HG03558 (cell line): ENCODE measurements at regions not wholly inside any gene's neighbourhood (a gene's known extent, or its start where the extent isn't known, plus 50 kb on each side); places are given as distances from the start of the nearest gene placed in this dataset.

Experiments used
- ATAC-seq: cut with Tn5 transposase; IDR thresholded peaks from one replicate; pipeline ENCODE4 v1.9.1; 2021; ENCODE audit warnings: moderate number of reproducible peaks; ENCODE audit not compliant: unreplicated experiment; ENCODE audit errors: extremely low read depth

GRCh38 chr2:43131051-43131889 lies 95.1 kb downstream of the ZFP36L2 start:
- peak; percentile 31 for ATAC-seq

- no peak for ATAC-seq
Observed at GRCh38 chr2:43130548-43130875, 95.9 kb downstream of the ZFP36L2 start.

DNA sequence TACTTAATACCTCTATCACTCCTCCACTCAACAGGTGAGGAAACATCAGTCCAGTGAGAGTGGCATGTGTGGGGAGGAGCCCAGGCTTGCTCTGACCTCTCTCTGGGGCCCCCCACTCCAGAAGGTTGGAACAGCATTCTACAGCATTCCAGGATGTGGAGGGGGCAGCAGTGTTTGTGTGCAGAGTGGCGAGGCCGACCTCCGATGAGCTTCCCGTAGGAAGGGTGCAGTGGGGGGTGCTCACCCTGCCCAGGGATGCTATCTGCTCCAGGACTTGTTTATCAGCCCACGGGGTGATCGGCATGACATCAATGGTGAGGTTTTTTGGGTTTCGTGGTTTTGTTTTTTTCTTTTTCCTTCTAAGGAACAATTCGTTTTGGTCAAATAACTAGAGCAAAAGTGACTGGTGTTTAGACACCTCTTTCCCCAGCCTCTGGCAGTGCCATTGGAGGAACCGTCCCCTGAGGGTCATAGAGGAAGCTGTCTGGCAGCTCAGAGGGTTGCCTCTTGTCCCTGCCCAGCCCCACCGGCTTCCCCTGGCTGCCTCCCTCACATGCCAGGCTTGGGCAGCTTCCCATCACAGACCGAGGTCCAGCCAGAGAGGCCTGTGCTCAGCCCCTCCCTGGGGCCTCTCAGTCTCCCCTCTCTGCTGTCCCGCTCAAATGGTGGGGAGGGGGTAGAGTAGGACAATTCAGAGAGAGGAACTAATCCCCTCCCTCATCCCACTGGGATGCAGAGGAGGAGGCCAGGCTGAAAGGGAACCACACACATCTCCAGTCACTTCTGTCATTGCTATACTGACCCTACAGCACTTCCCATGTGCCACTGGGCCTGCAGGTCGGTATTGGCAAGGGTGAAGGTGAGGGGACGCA lies 96.5 kb downstream of the ZFP36L2 start:
- ATAC-seq = no peak

GRCh38 chr2:43128559-43128955 lies 97.8 kb downstream of the ZFP36L2 start:
- ATAC-seq = no peak

- ATAC-seq = no peak
Observed at GRCh38 chr2:43127941-43128558, 98.4 kb downstream of the ZFP36L2 start.

GRCh38 chr2:43127208-43127940 lies 99.0 kb downstream of the ZFP36L2 start:
- ATAC-seq = no peak

DNA sequence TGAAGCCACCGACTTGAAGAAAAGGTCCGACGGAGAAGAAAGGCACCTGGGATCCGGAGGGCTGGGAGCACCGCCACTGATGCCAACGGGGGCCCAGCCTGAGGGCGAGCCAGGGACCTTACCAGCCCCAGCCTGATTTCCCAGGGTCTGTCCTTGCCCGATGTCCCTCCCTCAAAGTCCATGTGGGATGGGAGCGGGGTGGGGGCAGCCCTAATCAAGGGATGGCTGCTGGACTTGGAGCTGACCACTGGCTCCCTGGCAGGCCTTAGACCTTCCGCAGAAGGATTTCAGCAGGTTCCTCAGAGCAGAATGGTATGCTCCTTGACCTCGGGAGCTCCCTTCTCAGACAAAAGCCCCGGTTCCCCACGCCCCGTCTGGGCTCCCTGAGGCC lies 99.6 kb downstream of the ZFP36L2 start:
- no peak for ATAC-seq

- no peak for ATAC-seq
Observed at GRCh38 chr2:43125090-43125998, 101.1 kb downstream of the ZFP36L2 start.

DNA sequence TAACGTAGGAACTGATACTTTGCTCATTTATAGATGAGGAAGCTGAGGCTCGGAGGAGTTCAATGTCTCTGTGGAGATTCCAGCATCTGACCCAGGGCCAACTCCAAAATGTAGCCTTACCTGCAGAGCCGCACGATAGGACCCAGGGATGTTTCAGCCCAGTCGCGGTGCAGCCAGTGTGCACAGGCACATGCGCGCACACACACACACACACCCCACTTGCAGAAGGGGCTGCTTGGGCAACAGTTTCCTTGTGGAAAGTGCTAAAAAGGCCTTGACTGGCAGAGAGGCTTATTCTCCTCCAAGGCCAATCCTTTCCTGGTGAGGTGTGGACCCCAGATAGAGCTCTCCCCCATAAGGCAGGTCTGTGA lies 101.7 kb downstream of the ZFP36L2 start:
- no peak for ATAC-seq

DNA sequence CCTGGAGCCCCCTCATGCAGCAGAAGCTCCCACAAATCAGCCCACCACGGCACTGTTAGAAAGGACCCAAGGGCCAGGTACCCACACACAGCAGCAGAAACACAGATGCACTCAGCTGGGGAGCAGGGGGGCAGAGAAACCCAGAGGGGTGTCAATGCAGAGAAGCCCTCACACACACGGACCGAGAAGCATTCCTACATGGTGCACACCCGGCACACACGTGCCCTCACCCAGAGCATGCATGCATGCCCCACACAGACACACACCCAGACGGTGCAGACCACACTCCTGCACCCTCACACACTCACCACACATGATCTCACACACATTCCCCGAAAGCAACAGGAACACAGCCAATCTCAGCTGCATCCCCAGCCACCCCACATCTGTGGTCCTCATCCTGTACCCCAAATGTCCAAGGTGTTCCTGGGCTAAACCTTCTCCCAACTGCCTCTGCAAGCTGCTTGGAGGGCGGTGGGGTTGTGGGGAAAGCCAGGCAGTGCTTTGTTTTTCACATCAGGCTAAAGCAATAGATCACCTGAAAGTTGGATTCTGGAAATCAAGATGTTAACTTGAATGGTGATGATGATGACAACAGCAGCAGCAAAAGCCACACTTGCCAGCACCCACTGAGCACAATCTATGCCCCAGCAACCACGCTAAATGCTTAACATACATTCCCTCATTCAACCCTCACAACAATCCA lies 102.3 kb downstream of the ZFP36L2 start:
- ATAC-seq = no peak

- ATAC-seq = no peak
Observed at GRCh38 chr2:43123486-43123885, 102.9 kb downstream of the ZFP36L2 start.

GRCh38 chr2:43123028-43123427 lies 103.4 kb downstream of the ZFP36L2 start:
- no peak for ATAC-seq

GRCh38 chr2:43121580-43122314 lies 104.7 kb downstream of the ZFP36L2 start:
- no peak for ATAC-seq

DNA sequence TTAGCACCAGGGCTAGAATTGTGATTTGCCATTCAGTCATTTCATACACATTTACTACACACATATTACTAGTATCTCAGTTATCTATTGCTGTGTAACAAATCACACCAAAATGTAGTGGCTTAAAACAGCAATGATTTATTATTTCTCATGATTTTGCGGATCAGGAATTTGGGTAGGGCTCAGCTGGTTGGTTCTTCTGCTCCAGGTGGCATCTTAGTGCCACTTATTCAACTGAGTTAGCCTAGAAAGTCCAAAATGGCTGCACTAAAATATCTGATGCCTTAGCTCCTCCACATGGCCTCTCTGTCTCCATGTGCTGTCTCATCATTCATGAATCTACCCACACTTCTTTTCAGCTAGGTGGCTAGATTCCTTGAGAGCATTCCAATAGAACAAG lies 107.1 kb downstream of the ZFP36L2 start:
- ATAC-seq = no peak

DNA sequence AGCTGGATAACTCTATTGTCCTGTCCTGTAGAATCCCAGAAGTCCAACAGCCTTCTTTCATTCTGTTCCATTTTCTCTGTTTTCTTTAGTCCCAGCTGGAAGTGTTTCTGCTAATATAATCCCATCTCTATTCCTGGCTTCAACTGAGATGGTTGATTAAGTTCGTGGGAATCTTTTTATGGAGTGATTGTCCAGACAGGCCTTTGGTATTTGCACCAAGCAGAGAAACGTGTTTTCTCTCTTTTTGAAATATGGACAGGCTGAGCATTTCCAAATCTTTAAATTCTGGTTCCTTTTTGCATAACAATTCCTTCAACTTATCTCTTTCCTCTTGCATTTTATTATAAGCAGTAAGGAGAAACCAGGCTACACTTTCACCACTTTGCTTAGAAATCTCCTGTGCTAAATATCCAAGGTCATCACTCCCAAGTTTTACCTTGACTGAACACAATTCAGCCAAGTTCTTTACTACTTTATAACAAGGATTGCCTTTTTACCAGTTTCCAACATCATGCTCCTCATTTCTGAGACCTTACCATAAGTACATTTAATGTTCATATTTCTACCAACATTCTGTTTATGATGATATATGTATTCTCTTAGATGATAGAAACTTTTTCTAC lies 108.8 kb downstream of the ZFP36L2 start:
- no peak for ATAC-seq

- ATAC-seq = no peak
Observed at GRCh38 chr2:43116988-43117387, 109.4 kb downstream of the ZFP36L2 start.

DNA sequence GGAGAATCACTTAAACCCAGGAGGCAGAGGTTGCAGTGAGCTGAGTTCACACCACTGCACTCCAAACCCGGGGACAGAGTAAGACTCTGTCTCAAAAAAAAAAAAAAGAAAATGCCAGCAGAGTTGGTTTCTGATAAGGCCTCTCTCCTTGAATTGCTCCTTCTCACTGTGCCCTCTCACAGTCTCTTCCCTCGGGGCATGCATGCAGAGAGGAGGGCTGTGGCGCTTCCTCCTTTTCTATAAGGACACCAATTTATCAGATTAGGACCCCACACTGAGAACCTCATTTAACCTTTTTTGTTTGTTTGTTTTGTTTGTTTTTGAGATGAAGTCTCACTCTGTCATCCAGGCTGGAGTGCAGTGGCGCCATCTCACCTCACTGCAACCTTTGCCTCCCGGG lies 110.5 kb downstream of the ZFP36L2 start:
- no peak for ATAC-seq

GRCh38 chr2:43114210-43114609 lies 112.2 kb downstream of the ZFP36L2 start:
- no peak for ATAC-seq
